ENCODE measurements at regions not wholly inside any gene's neighbourhood (a gene's known extent, or its start where the extent isn't known, plus 50 kb on each side); places are given as distances from the start of the nearest gene placed in this dataset.

DNA sequence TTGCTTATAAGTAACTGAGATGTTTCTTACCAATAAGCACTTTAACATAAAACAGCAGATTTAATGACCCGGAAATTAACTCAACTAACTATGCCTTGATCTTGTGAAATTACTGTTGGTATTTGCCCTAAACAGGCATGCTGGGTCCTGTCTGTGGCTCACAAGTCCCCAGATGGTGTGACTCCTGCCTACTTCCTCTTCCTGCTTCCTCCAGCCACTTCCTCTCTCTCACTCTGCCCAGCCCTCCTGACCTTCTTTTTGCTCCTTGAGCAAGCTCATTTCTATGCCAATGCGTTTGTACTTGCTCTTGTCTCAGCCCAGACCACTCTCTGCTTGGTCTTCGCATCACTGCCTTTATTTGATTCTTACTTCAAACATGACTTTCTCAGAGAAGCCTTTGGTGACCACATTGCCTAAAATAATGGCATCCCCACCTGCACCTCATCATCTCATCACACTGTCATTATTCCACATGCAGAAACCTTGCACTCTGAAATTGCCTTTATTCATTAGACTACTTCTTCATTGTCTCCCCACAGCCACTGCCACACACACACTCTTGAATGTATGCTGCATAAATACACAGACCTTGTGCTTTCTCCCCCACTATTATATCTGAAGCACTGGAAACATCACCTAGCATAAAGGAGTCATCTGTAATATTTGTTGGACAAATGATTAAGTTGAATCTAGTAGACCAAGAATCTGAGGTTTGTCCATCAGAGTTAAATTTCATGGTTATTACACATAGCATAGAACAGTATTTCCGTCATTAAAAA lies 256.3 kb upstream of the SEMA6D start:
- TF ChIP-seq, protein P1, sequence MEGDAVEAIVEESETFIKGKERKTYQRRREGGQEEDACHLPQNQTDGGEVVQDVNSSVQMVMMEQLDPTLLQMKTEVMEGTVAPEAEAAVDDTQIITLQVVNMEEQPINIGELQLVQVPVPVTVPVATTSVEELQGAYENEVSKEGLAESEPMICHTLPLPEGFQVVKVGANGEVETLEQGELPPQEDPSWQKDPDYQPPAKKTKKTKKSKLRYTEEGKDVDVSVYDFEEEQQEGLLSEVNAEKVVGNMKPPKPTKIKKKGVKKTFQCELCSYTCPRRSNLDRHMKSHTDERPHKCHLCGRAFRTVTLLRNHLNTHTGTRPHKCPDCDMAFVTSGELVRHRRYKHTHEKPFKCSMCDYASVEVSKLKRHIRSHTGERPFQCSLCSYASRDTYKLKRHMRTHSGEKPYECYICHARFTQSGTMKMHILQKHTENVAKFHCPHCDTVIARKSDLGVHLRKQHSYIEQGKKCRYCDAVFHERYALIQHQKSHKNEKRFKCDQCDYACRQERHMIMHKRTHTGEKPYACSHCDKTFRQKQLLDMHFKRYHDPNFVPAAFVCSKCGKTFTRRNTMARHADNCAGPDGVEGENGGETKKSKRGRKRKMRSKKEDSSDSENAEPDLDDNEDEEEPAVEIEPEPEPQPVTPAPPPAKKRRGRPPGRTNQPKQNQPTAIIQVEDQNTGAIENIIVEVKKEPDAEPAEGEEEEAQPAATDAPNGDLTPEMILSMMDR (IDR thresholded peaks at IDR 0.05) = no peak
- TF ChIP-seq POLR2A (IDR thresholded peaks at IDR 0.05) = no peak

All from lower leg skin (tissue), 3 donors.